HEK293T (cell line): ENCODE measurements at regions not wholly inside any gene's neighbourhood (a gene's known extent, or its start where the extent isn't known, plus 50 kb on each side); places are given as distances from the start of the nearest gene placed in this dataset.

Source experiments
- ELF4 ChIP-seq: fragments of 450-650 bp; IDR thresholded peaks from 2 replicates; pipeline ENCODE4 v1.6.1; 2017; ENCODE audit warnings: antibody characterized with exemption
- SP1 ChIP-seq: fragments of 450-650 bp; IDR thresholded peaks from 2 replicates; pipeline ENCODE4 v1.6.1; 2017
- SUZ12 ChIP-seq: fragments of 450-650 bp; IDR thresholded peaks from 2 replicates; pipeline ENCODE4 v1.6.1; 2016; ENCODE audit warnings: mild to moderate bottlenecking
- TF ChIP-seq, protein P1 (sequence below): fragments of 450-650 bp; IDR thresholded peaks from 2 replicates; pipeline ENCODE4 v1.6.1; 2016

DNA sequence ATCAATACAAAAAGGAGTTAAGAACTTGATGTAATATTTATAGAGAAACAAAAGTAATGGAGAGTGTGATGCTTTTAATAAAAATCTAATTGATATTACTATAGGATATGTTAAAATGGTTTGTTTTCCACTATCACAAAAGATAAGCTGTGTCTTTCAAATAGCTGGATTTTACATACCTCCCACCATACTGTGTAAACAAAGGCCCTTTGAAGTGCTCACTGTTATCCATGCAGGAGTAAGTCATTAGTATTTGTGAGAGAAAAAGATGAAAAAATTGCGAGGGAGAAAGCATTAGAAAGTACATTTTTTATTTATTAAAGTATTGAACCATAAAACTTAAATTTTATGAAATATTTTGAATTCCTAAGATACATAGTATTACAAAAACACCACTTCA, 733.0 kb downstream of the GRIK2 start:
- TF ChIP-seq ELF4 (no peak), SUZ12 (no peak), SP1 (no peak)
- TF ChIP-seq, protein P1, sequence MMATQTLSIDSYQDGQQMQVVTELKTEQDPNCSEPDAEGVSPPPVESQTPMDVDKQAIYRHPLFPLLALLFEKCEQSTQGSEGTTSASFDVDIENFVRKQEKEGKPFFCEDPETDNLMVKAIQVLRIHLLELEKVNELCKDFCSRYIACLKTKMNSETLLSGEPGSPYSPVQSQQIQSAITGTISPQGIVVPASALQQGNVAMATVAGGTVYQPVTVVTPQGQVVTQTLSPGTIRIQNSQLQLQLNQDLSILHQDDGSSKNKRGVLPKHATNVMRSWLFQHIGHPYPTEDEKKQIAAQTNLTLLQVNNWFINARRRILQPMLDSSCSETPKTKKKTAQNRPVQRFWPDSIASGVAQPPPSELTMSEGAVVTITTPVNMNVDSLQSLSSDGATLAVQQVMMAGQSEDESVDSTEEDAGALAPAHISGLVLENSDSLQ, result no peak
